ENCODE measurements at regions not wholly inside any gene's neighbourhood (a gene's known extent, or its start where the extent isn't known, plus 50 kb on each side); places are given as distances from the start of the nearest gene placed in this dataset.

DNA sequence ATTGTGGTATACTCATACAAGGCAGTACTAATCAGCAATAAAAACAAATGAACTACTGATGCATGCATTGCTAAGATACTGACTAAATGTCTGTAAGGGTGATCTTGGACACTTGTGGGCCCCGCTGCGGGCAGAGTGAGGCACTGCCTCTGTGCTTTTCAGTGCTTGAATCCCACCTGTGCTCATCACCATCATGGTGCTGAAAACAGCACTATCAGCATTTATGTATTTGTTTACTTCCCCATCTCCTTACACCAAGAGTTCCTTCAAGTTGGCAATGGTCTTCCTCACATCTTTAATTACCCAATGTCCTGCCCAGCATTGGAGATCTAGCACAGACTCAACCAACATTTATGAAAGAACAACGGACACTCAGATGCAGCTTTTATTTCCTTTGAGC is 193.7 kb upstream of the RFC3 start:
- no peaks in the 10 kb centered on the region for H3K9me3 ChIP-seq
- intact Hi-C loops (cut with DNase I): no loop called here
- WGBS, 3 donors: 89 to 92% (median 90%) methylated on average over 3 of the region's 3 CpGs
- no peaks in the 10 kb centered on the region for H3K36me3 ChIP-seq
- H3K4me3 ChIP-seq: no peak overlapping the region
- DNase-seq: no peak
- H3K4me1 ChIP-seq (ENCODE audit: insufficient read depth): no peaks in the 10 kb centered on the region
- H3K27me3 ChIP-seq: no peaks in the 10 kb centered on the region
- TF ChIP-seq, protein P1, sequence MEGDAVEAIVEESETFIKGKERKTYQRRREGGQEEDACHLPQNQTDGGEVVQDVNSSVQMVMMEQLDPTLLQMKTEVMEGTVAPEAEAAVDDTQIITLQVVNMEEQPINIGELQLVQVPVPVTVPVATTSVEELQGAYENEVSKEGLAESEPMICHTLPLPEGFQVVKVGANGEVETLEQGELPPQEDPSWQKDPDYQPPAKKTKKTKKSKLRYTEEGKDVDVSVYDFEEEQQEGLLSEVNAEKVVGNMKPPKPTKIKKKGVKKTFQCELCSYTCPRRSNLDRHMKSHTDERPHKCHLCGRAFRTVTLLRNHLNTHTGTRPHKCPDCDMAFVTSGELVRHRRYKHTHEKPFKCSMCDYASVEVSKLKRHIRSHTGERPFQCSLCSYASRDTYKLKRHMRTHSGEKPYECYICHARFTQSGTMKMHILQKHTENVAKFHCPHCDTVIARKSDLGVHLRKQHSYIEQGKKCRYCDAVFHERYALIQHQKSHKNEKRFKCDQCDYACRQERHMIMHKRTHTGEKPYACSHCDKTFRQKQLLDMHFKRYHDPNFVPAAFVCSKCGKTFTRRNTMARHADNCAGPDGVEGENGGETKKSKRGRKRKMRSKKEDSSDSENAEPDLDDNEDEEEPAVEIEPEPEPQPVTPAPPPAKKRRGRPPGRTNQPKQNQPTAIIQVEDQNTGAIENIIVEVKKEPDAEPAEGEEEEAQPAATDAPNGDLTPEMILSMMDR (IDR thresholded peaks at IDR 0.05): no peak
- TF ChIP-seq EP300 (IDR thresholded peaks at IDR 0.05) (no peak), POLR2A (IDR thresholded peaks at IDR 0.05) (no peak)
- no peak overlapping the region for H3K27ac ChIP-seq

DNA sequence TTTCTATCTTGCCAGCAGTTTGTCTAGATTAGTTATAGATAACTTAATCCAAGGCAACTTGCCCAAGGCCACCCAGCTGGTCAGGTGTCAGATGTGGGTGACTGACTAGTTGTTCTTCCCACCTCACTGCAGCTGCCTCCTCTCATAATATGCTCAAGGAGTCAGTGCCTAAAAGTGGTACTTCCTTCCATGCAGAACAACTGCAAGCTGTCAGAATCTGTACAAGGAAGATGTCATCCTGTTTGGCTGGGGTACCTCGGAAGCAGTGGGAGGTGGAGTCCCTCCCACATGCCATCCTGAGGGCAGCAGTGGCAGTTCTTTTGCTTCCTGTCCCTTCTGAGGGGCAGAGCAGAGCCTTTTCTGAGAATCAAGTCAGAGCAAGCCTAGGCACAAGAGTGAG is 193.2 kb upstream of the RFC3 start:
- Histone ChIP-seq H3K4me1 (ENCODE audit: insufficient read depth) (no peaks in the 10 kb centered on the region), H3K27ac (no peak overlapping the region), H3K36me3 (no peaks in the 10 kb centered on the region), H3K27me3 (no peaks in the 10 kb centered on the region), H3K9me3 (no peaks in the 10 kb centered on the region), H3K4me3 (no peak overlapping the region)
- no peak for TF ChIP-seq EP300 (IDR thresholded peaks at IDR 0.05)
- no peak for DNase-seq
- 30 to 58% (median 47%) methylated on average over 1 of the region's 1 CpG for WGBS, 3 donors
- intact Hi-C loops (cut with DNase I): no loop called here

DNA sequence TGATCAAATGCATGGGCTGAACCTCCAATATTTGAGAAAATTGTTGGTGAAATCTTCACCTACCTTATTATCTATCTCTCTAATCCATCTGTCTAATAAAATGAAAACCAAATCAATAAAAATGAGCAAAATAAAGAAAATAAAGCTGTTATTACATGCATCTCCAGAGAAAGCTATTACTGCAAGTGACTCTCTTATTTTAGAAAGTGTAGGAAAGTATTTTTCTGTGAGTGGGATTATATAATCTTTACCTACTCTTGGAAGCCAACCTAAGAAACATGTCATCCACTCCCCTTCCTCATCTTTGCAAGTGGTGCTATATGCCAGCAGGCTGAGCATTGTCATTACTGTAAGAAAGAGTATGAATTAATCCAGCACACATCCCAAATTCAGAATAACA is 191.5 kb upstream of the RFC3 start:
- intact Hi-C loops (cut with DNase I): no loop called here
- no peak for DNase-seq
- Histone ChIP-seq H3K27me3 (no peaks in the 10 kb centered on the region), H3K4me3 (no peak overlapping the region), H3K36me3 (no peaks in the 10 kb centered on the region), H3K27ac (no peak overlapping the region), H3K4me1 (ENCODE audit: insufficient read depth) (no peaks in the 10 kb centered on the region), H3K9me3 (no peaks in the 10 kb centered on the region)
- TF ChIP-seq, protein P1 (IDR thresholded peaks at IDR 0.05): no peak

DNA sequence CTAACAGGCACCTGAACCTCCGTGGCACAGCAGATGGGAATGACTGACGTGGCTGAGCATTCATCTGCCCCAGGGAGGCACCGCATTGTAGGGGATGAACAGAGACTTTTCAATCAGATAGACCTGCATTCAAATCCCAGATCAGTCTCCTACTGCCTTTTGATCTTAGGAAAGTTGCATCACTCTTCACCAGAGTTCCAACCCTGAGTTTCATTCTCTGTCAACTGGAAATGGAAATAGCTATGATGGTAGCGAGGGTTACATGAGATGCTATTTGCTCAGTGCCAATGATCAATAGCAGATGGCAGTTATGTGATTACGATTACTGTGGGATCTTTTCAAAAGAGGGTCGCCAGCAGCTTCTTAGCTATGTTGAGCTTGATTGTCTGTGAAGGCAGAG is 189.3 kb upstream of the RFC3 start:
- DNase-seq: no peak
- 96 to 99% (median 98%) methylated on average over 6 of the region's 6 CpGs for WGBS, 3 donors
- no peak overlapping the region for H3K4me3 ChIP-seq
- H3K9me3 ChIP-seq: no peaks in the 10 kb centered on the region
- no peaks in the 10 kb centered on the region for H3K27me3 ChIP-seq
- no peak overlapping the region for H3K27ac ChIP-seq
- no peaks in the 10 kb centered on the region for H3K4me1 ChIP-seq (ENCODE audit: insufficient read depth)
- H3K36me3 ChIP-seq: no peaks in the 10 kb centered on the region
- intact Hi-C loops (cut with DNase I): no loop called here
- no peak for TF ChIP-seq POLR2A (IDR thresholded peaks at IDR 0.05)
- no peak for TF ChIP-seq EP300 (IDR thresholded peaks at IDR 0.05)
- TF ChIP-seq, protein P1 (IDR thresholded peaks at IDR 0.05): no peak

DNA sequence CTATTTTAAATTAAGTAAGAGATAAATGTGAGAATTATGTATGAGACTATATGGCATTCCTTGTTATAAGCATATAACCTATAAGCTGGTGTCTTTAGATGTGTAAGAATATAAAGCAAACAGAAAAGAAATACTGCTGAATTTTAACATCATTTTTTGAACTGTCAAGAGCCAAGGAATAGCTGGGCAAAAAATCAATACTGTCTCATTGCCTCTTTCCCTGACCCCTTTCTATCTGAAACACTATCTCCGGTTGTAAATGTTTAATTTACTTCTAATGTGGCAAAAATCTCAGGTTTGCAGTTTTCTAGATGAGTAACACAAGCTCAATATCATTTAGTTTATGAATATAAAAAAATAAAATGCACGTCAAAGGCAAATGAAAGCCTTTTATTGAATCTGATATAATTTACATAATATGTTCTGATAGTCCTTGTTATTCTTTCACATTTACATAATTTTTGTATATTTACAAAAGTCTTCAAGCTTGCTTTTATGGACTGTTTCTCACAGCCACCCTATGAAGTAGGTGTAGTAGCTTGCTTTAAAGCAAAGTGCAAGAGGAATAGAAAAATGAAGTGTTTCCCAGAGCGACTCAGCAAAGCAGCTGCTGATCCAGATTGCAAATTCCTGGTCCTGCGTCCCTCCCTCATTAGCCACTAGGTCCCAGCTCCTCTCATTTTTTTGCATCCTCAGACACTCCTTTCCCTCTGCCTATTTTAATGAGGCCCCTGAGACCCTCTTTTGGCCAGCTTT is 188.2 kb upstream of the RFC3 start:
- TF ChIP-seq POLR2A (IDR thresholded peaks at IDR 0.05) (no peak), EP300 (IDR thresholded peaks at IDR 0.05) (no peak)
- TF ChIP-seq, protein P1 (IDR thresholded peaks at IDR 0.05): no peak
- no peak for DNase-seq
- Histone ChIP-seq H3K27ac (no peak overlapping the region), H3K4me3 (no peak overlapping the region), H3K36me3 (no peaks in the 10 kb centered on the region), H3K4me1 (ENCODE audit: insufficient read depth) (peaks cover 2% of the 10 kb centered on the region), H3K27me3 (no peaks in the 10 kb centered on the region), H3K9me3 (no peaks in the 10 kb centered on the region)
- intact Hi-C loops (cut with DNase I): no loop called here
- WGBS, 3 donors: 60 to 73% (median 71%) methylated on average over 4 of the region's 4 CpGs

All from ovary (tissue), 7 donors.